ENCODE measurements at regions not wholly inside any gene's neighbourhood (a gene's known extent, or its start where the extent isn't known, plus 50 kb on each side); places are given as distances from the start of the nearest gene placed in this dataset.

GRCh38 chr1:199010492-199010891 is 371.7 kb downstream of the PTPRC start:
- Histone ChIP-seq H3K36me3 (no peaks in the 10 kb centered on the region), H3K27me3 (ENCODE audit: insufficient read depth, low read depth, severe bottlenecking) (no peaks in the 10 kb centered on the region), H3K4me3 (ENCODE audit: low read depth, low read length) (no peak overlapping the region), H3K27ac (no peak overlapping the region), H3K9me3 (ENCODE audit: severe bottlenecking) (no peaks in the 10 kb centered on the region)
- no peak for DNase-seq
- TF ChIP-seq, protein P1, sequence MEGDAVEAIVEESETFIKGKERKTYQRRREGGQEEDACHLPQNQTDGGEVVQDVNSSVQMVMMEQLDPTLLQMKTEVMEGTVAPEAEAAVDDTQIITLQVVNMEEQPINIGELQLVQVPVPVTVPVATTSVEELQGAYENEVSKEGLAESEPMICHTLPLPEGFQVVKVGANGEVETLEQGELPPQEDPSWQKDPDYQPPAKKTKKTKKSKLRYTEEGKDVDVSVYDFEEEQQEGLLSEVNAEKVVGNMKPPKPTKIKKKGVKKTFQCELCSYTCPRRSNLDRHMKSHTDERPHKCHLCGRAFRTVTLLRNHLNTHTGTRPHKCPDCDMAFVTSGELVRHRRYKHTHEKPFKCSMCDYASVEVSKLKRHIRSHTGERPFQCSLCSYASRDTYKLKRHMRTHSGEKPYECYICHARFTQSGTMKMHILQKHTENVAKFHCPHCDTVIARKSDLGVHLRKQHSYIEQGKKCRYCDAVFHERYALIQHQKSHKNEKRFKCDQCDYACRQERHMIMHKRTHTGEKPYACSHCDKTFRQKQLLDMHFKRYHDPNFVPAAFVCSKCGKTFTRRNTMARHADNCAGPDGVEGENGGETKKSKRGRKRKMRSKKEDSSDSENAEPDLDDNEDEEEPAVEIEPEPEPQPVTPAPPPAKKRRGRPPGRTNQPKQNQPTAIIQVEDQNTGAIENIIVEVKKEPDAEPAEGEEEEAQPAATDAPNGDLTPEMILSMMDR (IDR thresholded peaks at IDR 0.05; ENCODE audit: low read depth, low read length) = no peak

GRCh38 chr1:199010933-199011332 is 372.1 kb downstream of the PTPRC start:
- no peak for DNase-seq
- no peaks in the 10 kb centered on the region for H3K36me3 ChIP-seq
- TF ChIP-seq, protein P1 (IDR thresholded peaks at IDR 0.05; ENCODE audit: low read depth, low read length) = no peak
- no peaks in the 10 kb centered on the region for H3K27me3 ChIP-seq (ENCODE audit: insufficient read depth, low read depth, severe bottlenecking)
- no peak overlapping the region for H3K4me3 ChIP-seq (ENCODE audit: low read depth, low read length)
- no peak overlapping the region for H3K27ac ChIP-seq
- no peaks in the 10 kb centered on the region for H3K9me3 ChIP-seq (ENCODE audit: severe bottlenecking)

- H3K27me3 ChIP-seq (ENCODE audit: insufficient read depth, low read depth, severe bottlenecking) = no peaks in the 10 kb centered on the region
- no peak overlapping the region for H3K27ac ChIP-seq
- no peak overlapping the region for H3K4me3 ChIP-seq (ENCODE audit: low read depth, low read length)
- DNase-seq = no peak
- TF ChIP-seq, protein P1 (IDR thresholded peaks at IDR 0.05; ENCODE audit: low read depth, low read length) = no peak
- H3K9me3 ChIP-seq (ENCODE audit: severe bottlenecking) = no peaks in the 10 kb centered on the region
- no peaks in the 10 kb centered on the region for H3K36me3 ChIP-seq
Observed at GRCh38 chr1:199015799-199016198, 377.0 kb downstream of the PTPRC start.

DNA sequence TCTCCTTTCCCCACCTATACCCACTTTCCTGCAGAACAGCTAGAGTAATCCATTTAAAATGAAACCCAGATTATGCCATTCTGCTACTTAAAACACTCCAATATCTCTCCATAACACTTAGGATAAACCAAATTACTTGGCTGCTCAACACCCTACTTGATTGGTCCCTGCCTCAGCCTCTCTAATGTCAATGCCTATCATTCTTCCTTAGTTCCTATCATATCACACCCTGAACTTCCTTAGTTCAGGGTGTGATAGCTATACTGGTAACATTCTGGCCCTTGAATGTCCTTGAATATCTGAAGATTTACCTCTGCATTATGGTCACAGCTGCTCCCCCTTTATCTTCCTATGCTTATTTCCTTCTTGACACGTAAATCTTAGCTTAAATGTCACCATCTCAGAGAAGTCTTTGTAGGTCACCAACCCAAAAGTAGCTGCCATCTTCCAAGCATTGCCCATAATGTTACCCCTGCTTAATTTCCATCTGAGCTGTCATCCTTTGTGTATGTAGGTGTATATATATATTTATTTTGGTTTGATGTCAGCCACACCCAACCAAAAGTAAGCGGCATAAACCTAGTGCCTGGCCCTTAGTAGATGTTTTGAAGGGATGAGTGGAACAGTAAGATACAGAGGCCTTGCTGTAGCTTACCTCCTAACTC is 379.8 kb downstream of the PTPRC start:
- Histone ChIP-seq H3K4me3 (ENCODE audit: low read depth, low read length) (no peak overlapping the region), H3K27ac (no peak overlapping the region), H3K27me3 (ENCODE audit: insufficient read depth, low read depth, severe bottlenecking) (no peaks in the 10 kb centered on the region), H3K36me3 (no peaks in the 10 kb centered on the region), H3K9me3 (ENCODE audit: severe bottlenecking) (no peaks in the 10 kb centered on the region)
- no peak for DNase-seq
- TF ChIP-seq, protein P1 (IDR thresholded peaks at IDR 0.05; ENCODE audit: low read depth, low read length) = no peak

GRCh38 chr1:199020051-199020450 is 381.2 kb downstream of the PTPRC start:
- no peak for DNase-seq
- H3K27me3 ChIP-seq (ENCODE audit: insufficient read depth, low read depth, severe bottlenecking) = no peaks in the 10 kb centered on the region
- TF ChIP-seq, protein P1 (IDR thresholded peaks at IDR 0.05; ENCODE audit: low read depth, low read length) = no peak
- no peak overlapping the region for H3K27ac ChIP-seq
- no peaks in the 10 kb centered on the region for H3K36me3 ChIP-seq
- no peak overlapping the region for H3K4me3 ChIP-seq (ENCODE audit: low read depth, low read length)
- H3K9me3 ChIP-seq (ENCODE audit: severe bottlenecking) = no peaks in the 10 kb centered on the region

- Histone ChIP-seq H3K36me3 (no peaks in the 10 kb centered on the region), H3K9me3 (ENCODE audit: severe bottlenecking) (no peaks in the 10 kb centered on the region), H3K27ac (no peak overlapping the region), H3K4me3 (ENCODE audit: low read depth, low read length) (no peak overlapping the region), H3K27me3 (ENCODE audit: insufficient read depth, low read depth, severe bottlenecking) (no peaks in the 10 kb centered on the region)
- no peak for DNase-seq
- TF ChIP-seq, protein P1 (IDR thresholded peaks at IDR 0.05; ENCODE audit: low read depth, low read length) = no peak
Observed at GRCh38 chr1:199020904-199021303, 382.1 kb downstream of the PTPRC start.
